ENCODE measurements at regions not wholly inside any gene's neighbourhood (a gene's known extent, or its start where the extent isn't known, plus 50 kb on each side); places are given as distances from the start of the nearest gene placed in this dataset.

- TF ChIP-seq POLR2A (IDR thresholded peaks at IDR 0.05) (no peak), CTCF (IDR thresholded peaks at IDR 0.05) (no peak)
Measured at GRCh38 chr3:19077388-19077787, 70.9 kb upstream of the KCNH8 start.

All from ovary (tissue), 3 donors.